NCI-H526 treated with DMSO at 0.1 percent for 48 hours (cell line): ENCODE measurements at regions not wholly inside any gene's neighbourhood (a gene's known extent, or its start where the extent isn't known, plus 50 kb on each side); places are given as distances from the start of the nearest gene placed in this dataset.
"Not testable (repeated sequence)": the region's sequence is repeated elsewhere in the genome, so short reads cannot be mapped to it uniquely, and the experiment has no call there.

Experiments used
- DNase-seq: peaks from one replicate; lab custom pipeline; 2025; lab: John Stamatoyannopoulos, UW

- no peak for DNase-seq
These were observed 60.2 kb downstream of the LSMEM1 start for GRCh38 chr7:112540839-112541577.

GRCh38 chr7:112546723-112547513 is 66.1 kb downstream of the LSMEM1 start:
- no peak for DNase-seq

- DNase-seq: no peak
These were observed 67.1 kb downstream of the LSMEM1 start for GRCh38 chr7:112547916-112548315.

GRCh38 chr7:112550468-112551060 is 69.8 kb downstream of the LSMEM1 start:
- DNase-seq: peak; percentile 67

- not testable (repeated sequence) for DNase-seq
These were observed 70.7 kb downstream of the LSMEM1 start for GRCh38 chr7:112551521-112551920.

GRCh38 chr7:112554591-112554990 is 73.8 kb downstream of the LSMEM1 start:
- no peak for DNase-seq

- DNase-seq: no peak
These were observed 75.8 kb downstream of the LSMEM1 start for GRCh38 chr7:112556633-112557032.

GRCh38 chr7:112566442-112567324 is 85.9 kb downstream of the LSMEM1 start:
- no peak for DNase-seq

- no peak for DNase-seq
These were observed 86.6 kb downstream of the LSMEM1 start for GRCh38 chr7:112567388-112567787.

- peak; percentile 33 for DNase-seq
These were observed 91.2 kb downstream of the LSMEM1 start for GRCh38 chr7:112571852-112572607.

- DNase-seq: peak; percentile 92
These were observed 92.0 kb downstream of the LSMEM1 start for GRCh38 chr7:112572669-112573301.

GRCh38 chr7:112573302-112574039 is 92.7 kb downstream of the LSMEM1 start:
- peak; percentile 86 for DNase-seq

GRCh38 chr7:112575864-112576263 is 95.1 kb downstream of the LSMEM1 start:
- DNase-seq: no peak

GRCh38 chr7:112579388-112579787 is 98.6 kb downstream of the LSMEM1 start:
- no peak for DNase-seq

- no peak for DNase-seq
These were observed 100.1 kb downstream of the LSMEM1 start for GRCh38 chr7:112580717-112581435.

GRCh38 chr7:112581529-112581928 is 100.7 kb downstream of the LSMEM1 start:
- no peak for DNase-seq

- peak; percentile 9 for DNase-seq
These were observed 103.5 kb downstream of the LSMEM1 start for GRCh38 chr7:112584290-112584689.

- DNase-seq: no peak
These were observed 106.7 kb downstream of the LSMEM1 start for GRCh38 chr7:112587504-112587903.

GRCh38 chr7:112592565-112593263 is 111.9 kb downstream of the LSMEM1 start:
- DNase-seq: not testable (repeated sequence)
